Suprapubic skin (tissue), 3 donors: ENCODE measurements at regions not wholly inside any gene's neighbourhood (a gene's known extent, or its start where the extent isn't known, plus 50 kb on each side); places are given as distances from the start of the nearest gene placed in this dataset.

Experiments
- EP300 ChIP-seq: sonication (generic); formaldehyde crosslinking; IDR thresholded peaks from one replicate; pipeline ENCODE4 v1.6.1; 2017; ENCODE audit warnings: antibody characterized with exemption
- POLR2A ChIP-seq, 2 donors: fragments of 450-650 bp; IDR thresholded peaks; one replicate each; pipeline ENCODE4 v1.6.1; 2017; ENCODE audit warnings: antibody characterized with exemption in 2 of 2, mild to moderate bottlenecking in 2 of 2, moderate library complexity in 2 of 2
- TF ChIP-seq, protein P1 (sequence below), 2 donors: fragments of 200-600 bp in 1 of 2; fragments of 450-650 bp in 1 of 2; sonication (generic) in 1 of 2; IDR thresholded peaks; one replicate each; pipeline ENCODE4 v1.5.1; 2016 to 2019; ENCODE audit warnings: antibody characterized with exemption in 2 of 2, mild to moderate bottlenecking in 1 of 2, moderate library complexity in 1 of 2

GRCh38 chr3:188955919-188956318 is 215.9 kb upstream of the TPRG1 start:
- TF ChIP-seq, protein P1, sequence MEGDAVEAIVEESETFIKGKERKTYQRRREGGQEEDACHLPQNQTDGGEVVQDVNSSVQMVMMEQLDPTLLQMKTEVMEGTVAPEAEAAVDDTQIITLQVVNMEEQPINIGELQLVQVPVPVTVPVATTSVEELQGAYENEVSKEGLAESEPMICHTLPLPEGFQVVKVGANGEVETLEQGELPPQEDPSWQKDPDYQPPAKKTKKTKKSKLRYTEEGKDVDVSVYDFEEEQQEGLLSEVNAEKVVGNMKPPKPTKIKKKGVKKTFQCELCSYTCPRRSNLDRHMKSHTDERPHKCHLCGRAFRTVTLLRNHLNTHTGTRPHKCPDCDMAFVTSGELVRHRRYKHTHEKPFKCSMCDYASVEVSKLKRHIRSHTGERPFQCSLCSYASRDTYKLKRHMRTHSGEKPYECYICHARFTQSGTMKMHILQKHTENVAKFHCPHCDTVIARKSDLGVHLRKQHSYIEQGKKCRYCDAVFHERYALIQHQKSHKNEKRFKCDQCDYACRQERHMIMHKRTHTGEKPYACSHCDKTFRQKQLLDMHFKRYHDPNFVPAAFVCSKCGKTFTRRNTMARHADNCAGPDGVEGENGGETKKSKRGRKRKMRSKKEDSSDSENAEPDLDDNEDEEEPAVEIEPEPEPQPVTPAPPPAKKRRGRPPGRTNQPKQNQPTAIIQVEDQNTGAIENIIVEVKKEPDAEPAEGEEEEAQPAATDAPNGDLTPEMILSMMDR (IDR thresholded peaks at IDR 0.05), result no peak
- no peak for TF ChIP-seq EP300
- no peak for TF ChIP-seq POLR2A (IDR thresholded peaks at IDR 0.05)
